ENCODE measurements at regions not wholly inside any gene's neighbourhood (a gene's known extent, or its start where the extent isn't known, plus 50 kb on each side); places are given as distances from the start of the nearest gene placed in this dataset.
A peak's percentile ranks its signal among the peaks of the same experiment; 100 is the strongest.
"Not testable (repeated sequence)": the region's sequence is repeated elsewhere in the genome, so short reads cannot be mapped to it uniquely, and the experiment has no call there.

GRCh38 chr1:181947441-181947840 is 114.1 kb downstream of the ZNF648 start:
- DNase-seq, result no peak

GRCh38 chr1:181936768-181937581 is 124.5 kb downstream of the ZNF648 start:
- DNase-seq, result peak; percentile 88 to 93

DNA sequence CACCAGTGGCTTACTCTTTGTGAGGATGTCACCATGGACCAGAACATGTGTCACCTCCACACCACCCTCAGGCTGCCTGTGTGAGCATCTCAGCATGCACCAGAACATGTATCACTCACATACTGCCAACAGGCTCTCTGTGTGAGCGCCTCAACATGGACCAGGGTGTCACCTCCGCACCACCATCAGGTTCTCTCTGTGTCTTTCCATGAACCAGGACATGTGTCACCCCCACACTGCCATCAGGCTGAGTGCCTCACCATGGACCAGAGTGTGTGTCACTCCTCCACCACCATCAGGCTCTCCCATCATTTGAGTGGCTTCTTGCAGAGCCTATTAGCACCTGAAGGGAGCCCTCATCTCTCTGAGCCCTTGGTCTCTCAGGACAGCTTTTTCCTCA is 125.2 kb downstream of the ZNF648 start:
- DNase-seq, result no peak

DNA sequence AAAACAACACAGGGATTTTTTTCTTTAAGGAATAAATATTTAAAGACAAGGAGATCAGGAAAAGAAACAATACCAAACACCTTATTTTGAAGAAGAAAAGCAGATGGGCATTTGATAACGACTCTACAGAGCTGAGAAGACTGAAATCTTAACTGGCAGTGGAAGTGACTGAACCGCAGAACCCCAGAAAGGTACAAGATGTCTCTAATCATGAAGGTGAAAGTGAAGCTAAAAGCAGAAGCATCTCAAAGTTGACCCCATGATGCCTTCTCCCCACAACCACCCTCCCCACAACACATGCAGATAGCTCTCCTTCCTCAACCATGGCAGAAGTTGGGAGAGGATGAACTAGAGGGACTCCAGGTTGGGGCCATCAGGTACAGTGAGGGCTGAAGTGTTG is 129.6 kb downstream of the ZNF648 start:
- DNase-seq, result no peak

DNA sequence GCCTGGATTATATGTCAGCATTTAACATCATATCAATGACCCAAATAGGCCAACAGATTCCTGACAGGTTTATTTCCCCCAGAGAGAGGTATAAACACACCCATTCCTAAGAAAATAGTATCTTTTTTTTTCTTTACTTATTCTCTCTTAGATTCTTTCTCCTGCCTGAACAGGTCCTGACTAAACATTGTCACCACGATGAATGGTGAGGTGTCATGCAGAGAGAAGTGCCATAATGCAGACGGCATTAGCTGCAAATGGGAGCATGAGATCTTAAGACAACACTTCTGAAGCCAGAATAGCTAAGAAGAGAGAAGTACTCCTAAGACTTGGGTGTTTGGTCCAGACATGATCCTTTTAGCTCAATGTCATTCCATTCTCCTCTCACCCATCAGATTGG is 131.3 kb downstream of the ZNF648 start:
- DNase-seq, result no peak

GRCh38 chr1:181926697-181927096 is 134.8 kb downstream of the ZNF648 start:
- no peak for DNase-seq

- DNase-seq, result not testable (repeated sequence)
Observed at GRCh38 chr1:181924034-181924433, 137.5 kb downstream of the ZNF648 start.

DNA sequence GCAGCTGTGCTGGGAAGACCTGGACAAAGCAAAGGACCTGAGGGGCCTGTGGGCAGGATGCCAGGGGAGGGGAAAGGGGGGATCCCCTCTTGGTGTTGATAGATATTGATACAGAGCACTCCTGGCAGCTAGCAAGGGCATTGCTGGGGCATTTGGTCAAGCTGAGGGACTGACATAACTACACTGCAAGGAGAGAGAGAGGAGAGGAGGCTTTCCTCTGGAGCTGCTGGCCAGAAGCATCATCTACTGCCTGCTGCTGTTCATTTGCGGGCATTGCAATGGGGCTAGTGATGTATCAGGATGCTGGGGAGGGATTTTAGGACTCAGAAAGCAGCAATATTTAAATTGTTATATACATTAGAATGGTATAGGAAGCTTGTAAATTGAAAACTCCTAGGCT is 142.0 kb downstream of the ZNF648 start:
- DNase-seq, result no peak

DNA sequence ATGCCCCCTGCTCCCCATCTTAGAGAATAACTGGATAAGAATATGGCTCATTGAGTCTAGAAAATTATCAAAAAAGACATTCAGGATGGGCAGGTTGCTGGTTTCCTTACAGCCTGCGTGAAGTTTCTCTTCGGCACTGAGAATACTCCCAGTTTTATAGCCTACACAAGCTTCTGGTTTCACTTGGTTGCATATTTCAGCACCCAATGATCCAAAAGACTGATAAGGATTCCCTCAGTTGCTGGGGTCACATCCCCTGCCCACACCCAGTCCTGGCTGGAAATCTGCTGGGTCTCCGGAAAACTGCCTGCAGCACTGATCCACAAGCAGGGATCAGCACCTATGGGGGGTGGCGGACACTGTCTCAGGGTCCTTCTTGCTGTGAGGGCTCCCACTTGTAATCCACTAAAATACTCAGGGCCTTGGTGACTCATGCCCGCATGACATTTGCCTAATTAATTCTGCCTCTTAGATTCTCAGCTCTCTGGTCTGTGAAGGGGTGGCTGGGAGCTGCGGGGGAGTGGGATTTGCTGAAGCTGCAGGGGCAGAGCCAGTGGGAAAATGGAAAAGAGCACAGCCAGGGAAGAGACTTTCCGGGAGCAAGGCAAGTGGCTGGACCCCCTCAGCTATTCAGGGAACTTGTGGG is 142.5 kb downstream of the ZNF648 start:
- DNase-seq, result peak in 1 of 2 experiments; percentile 24

DNA sequence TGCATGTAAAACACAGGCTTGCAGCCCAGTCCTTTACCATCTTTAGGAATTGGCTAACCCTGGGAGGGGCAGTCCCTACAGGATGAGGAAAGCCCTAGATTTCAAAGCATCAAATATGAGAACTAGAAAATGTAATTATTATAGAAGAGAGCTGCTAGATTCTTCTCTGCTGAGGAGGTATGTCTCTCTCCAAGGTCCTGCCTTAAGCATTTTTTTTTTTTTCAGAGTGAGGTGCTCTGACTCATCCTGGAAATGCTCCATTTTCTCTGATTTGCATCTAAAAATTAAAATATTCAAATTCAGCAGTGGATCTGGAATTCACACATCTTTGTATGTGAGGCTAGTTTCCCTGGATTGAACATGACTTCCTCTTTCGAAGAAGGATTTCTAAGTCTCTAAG is 149.8 kb downstream of the ZNF648 start:
- DNase-seq, result peak in 1 of 2 experiments; percentile 34

- DNase-seq, result peak in 1 of 2 experiments; percentile 37
Observed at GRCh38 chr1:181910905-181911304, 150.6 kb downstream of the ZNF648 start.

GRCh38 chr1:181909010-181909409 is 152.5 kb downstream of the ZNF648 start:
- DNase-seq, result no peak

GRCh38 chr1:181906631-181907030 is 154.9 kb downstream of the ZNF648 start:
- no peak for DNase-seq

GRCh38 chr1:181905944-181906597 is 155.4 kb downstream of the ZNF648 start:
- no peak for DNase-seq

- DNase-seq, result no peak
Observed at GRCh38 chr1:181898773-181899172, 162.7 kb downstream of the ZNF648 start.

- DNase-seq, result no peak
Observed at GRCh38 chr1:181896824-181897223, 164.7 kb downstream of the ZNF648 start.

- DNase-seq, result no peak
Observed at GRCh38 chr1:181894439-181894859, 167.1 kb downstream of the ZNF648 start.

GRCh38 chr1:181893937-181894336 is 167.6 kb downstream of the ZNF648 start:
- no peak for DNase-seq

GRCh38 chr1:181893150-181893549 is 168.4 kb downstream of the ZNF648 start:
- not testable (repeated sequence) for DNase-seq

- no peak for DNase-seq
Observed at GRCh38 chr1:181872562-181872961, 188.9 kb downstream of the ZNF648 start.

GRCh38 chr1:181863736-181864135 is 197.8 kb downstream of the ZNF648 start:
- no peak for DNase-seq

DNA sequence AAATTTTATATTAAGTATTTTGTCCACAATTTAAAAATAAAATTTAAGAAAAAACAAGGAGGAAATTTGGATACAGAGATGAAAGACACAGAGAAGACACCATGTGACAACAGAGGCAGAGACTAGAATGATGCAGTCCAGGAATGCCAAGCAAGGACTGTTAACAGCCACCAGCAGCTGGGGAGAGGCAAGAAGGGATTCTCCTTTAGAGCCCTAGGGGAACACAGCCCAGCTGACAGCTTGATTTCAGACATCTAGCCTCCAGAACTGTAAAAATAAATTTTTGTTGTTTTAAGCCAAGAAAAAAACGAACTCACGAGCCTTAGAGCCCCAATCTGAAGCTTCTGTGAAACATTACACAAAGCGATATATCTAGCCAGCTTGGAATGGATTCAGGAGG is 198.5 kb downstream of the ZNF648 start:
- DNase-seq, result no peak

GRCh38 chr1:181858135-181858534 is 203.4 kb downstream of the ZNF648 start:
- DNase-seq, result no peak

All from NCI-H526 (cell line).